ENCODE measurements at regions not wholly inside any gene's neighbourhood (a gene's known extent, or its start where the extent isn't known, plus 50 kb on each side); places are given as distances from the start of the nearest gene placed in this dataset.

DNA sequence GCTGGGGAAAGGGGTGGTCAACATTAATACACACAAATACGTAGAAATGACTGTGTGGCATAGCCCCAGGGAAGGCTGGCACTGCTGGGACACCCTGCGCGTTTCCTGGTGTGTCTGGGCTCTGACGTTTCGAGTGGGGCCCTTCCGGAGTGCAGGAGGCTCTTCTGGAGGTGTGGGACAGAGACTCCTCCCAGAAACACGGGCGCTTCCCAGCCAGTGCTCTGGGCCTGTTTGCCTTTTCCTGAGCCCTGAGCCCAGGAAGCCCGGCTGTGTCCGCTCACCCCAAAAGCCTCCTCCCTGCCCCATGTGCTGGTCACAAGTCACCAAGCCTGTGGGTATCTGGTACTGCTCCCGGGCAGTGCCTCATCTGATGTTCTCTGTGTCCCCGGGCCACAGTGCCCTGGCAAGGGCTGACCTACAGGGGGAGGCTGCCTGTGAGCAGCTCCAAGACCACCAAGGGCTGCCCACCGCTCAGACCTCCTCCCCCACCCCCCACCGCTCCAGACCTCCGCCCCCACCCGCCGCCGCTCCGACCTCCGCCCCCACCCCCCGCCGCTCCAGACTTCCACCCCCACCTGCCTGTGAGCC lies 1133.3 kb downstream of the BRD1 start:
- TF ChIP-seq, protein P1, sequence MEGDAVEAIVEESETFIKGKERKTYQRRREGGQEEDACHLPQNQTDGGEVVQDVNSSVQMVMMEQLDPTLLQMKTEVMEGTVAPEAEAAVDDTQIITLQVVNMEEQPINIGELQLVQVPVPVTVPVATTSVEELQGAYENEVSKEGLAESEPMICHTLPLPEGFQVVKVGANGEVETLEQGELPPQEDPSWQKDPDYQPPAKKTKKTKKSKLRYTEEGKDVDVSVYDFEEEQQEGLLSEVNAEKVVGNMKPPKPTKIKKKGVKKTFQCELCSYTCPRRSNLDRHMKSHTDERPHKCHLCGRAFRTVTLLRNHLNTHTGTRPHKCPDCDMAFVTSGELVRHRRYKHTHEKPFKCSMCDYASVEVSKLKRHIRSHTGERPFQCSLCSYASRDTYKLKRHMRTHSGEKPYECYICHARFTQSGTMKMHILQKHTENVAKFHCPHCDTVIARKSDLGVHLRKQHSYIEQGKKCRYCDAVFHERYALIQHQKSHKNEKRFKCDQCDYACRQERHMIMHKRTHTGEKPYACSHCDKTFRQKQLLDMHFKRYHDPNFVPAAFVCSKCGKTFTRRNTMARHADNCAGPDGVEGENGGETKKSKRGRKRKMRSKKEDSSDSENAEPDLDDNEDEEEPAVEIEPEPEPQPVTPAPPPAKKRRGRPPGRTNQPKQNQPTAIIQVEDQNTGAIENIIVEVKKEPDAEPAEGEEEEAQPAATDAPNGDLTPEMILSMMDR (IDR thresholded peaks at IDR 0.05; ENCODE audit: insufficient read depth, low read depth, low read length): no peak
- DNase-seq (ENCODE audit: low read depth): no peak
- ChIA-PET CTCF (no interaction called here), POLR2A (no interaction called here)
- Histone ChIP-seq H3K27me3 (ENCODE audit: control insufficient read depth, insufficient read depth, low read length) (no peaks in the 10 kb centered on the region), H3K4me3 (ENCODE audit: low read depth, low read length) (no peak overlapping the region), H3K36me3 (ENCODE audit: control insufficient read depth, insufficient read depth, low read length) (no peaks in the 10 kb centered on the region)

DNA sequence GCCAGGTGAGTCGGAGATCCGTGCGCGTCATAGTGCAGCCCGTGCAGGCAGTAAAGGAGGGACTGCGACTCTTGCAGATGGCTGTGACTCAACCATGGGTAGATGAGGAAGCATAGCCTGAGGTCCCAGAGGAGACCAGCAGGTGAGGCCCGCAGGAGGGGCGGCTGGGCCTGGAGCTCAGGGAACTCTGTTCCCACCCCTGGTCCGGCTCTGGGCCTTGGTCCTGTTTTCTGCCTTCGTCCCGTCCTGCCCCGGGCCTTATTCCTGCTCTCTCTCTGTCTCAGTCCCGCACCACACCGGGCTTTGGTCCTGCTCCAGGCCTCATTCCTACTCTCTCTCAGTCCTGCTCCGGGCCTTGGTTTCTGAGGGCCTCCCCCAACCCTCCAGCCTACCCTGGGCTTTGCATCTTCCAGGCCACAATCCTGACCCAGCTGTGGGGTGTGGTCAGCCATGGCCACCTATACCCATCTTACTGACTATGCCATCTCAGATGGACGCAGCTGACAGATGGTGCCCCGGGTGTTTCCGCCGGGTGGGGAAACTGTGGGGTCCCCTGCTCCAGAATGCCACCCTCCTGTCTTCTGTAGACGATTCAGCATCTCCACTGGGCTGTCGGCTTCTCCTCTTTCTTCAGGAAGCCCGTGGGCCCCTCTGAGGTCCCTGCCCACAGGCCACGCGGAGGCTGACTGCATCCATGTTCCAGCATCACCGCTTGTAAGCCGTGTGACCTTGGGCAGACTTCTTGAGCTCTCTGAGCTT lies 1134.1 kb downstream of the BRD1 start:
- CTCF ChIA-PET: no interaction called here
- no peak for DNase-seq (ENCODE audit: low read depth)
- H3K4me3 ChIP-seq (ENCODE audit: low read depth, low read length): no peak overlapping the region
- POLR2A ChIA-PET: no interaction called here
- H3K36me3 ChIP-seq (ENCODE audit: control insufficient read depth, insufficient read depth, low read length): no peaks in the 10 kb centered on the region
- H3K27me3 ChIP-seq (ENCODE audit: control insufficient read depth, insufficient read depth, low read length): no peaks in the 10 kb centered on the region
- TF ChIP-seq, protein P1 (IDR thresholded peaks at IDR 0.05; ENCODE audit: insufficient read depth, low read depth, low read length): no peak

DNA sequence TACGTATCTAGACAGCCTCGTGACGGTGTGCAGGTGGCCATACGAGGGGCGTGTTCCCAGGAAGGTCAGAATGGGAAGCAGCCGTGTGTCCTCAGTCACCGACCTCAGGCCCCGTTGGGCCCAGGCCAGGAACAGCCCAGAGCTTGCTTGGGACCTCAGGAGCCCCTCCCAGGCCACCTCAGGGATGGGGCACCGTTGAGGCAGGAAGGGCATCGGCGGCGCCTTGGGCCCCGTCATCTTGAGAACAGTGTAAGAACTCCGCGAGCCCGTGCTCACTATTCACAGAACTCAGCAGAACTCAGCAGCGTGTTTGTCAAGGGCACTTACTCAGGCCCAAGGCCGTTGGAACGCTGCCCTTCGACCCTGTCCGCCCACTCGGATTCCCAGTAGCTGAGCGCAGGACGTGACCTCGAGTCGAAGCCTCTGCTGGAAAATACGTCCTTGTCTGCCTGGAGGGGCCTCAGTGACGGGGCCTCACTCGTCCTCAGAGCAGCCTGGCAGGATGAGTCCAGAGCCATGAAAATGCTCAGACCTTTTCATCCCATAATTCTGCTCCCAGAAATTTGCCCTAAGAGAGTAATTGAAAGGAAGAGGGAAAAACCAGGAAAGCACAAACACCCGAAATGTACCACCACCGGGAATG lies 1134.8 kb downstream of the BRD1 start:
- Histone ChIP-seq H3K4me3 (ENCODE audit: low read depth, low read length) (no peak overlapping the region), H3K27me3 (ENCODE audit: control insufficient read depth, insufficient read depth, low read length) (no peaks in the 10 kb centered on the region), H3K36me3 (ENCODE audit: control insufficient read depth, insufficient read depth, low read length) (no peaks in the 10 kb centered on the region)
- DNase-seq (ENCODE audit: low read depth): no peak
- POLR2A ChIA-PET: no interaction called here
- CTCF ChIA-PET: no interaction called here
- TF ChIP-seq, protein P1 (IDR thresholded peaks at IDR 0.05; ENCODE audit: insufficient read depth, low read depth, low read length): no peak

- no peak for DNase-seq (ENCODE audit: low read depth)
- TF ChIP-seq, protein P1 (IDR thresholded peaks at IDR 0.05; ENCODE audit: insufficient read depth, low read depth, low read length): no peak
- Histone ChIP-seq H3K27me3 (ENCODE audit: control insufficient read depth, insufficient read depth, low read length) (no peaks in the 10 kb centered on the region), H3K36me3 (ENCODE audit: control insufficient read depth, insufficient read depth, low read length) (no peaks in the 10 kb centered on the region), H3K4me3 (ENCODE audit: low read depth, low read length) (no peak overlapping the region)
- CTCF ChIA-PET: no interaction called here
- POLR2A ChIA-PET: no interaction called here
These were observed 1136.2 kb downstream of the BRD1 start for GRCh38 chr22:48691431-48691851.

GRCh38 chr22:48690583-48691317 lies 1136.9 kb downstream of the BRD1 start:
- ChIA-PET CTCF (no interaction called here), POLR2A (no interaction called here)
- H3K36me3 ChIP-seq (ENCODE audit: control insufficient read depth, insufficient read depth, low read length): no peaks in the 10 kb centered on the region
- no peaks in the 10 kb centered on the region for H3K27me3 ChIP-seq (ENCODE audit: control insufficient read depth, insufficient read depth, low read length)
- DNase-seq (ENCODE audit: low read depth): no peak
- H3K4me3 ChIP-seq (ENCODE audit: low read depth, low read length): no peak overlapping the region
- TF ChIP-seq, protein P1 (IDR thresholded peaks at IDR 0.05; ENCODE audit: insufficient read depth, low read depth, low read length): no peak

Measured in BJ (cell line).